ENCODE measurements at regions not wholly inside any gene's neighbourhood (a gene's known extent, or its start where the extent isn't known, plus 50 kb on each side); places are given as distances from the start of the nearest gene placed in this dataset.

DNA sequence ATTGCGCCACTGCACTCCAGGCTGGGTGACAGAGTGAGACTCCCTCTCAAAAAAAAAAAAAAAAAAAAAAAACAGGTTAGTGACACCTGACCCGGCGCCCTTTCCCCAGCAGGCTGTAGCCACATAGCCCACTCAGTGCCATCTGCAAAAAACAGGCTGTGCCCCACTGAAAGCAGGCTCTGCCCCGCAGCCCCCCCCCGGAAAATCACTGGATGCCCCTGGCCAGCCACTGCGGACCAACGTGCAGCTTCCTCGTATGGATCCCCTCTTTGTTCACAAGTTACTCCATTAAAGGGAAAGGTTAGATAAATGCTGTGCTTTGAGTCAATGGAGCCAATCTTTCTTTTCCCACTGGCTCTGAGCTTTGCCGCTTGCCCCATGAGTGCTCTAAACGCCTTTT lies 660.3 kb downstream of the TBC1D22A start:
- no peak overlapping the region for H3K4me3 ChIP-seq (ENCODE audit: low read depth, low read length)
- TF ChIP-seq, protein P1, sequence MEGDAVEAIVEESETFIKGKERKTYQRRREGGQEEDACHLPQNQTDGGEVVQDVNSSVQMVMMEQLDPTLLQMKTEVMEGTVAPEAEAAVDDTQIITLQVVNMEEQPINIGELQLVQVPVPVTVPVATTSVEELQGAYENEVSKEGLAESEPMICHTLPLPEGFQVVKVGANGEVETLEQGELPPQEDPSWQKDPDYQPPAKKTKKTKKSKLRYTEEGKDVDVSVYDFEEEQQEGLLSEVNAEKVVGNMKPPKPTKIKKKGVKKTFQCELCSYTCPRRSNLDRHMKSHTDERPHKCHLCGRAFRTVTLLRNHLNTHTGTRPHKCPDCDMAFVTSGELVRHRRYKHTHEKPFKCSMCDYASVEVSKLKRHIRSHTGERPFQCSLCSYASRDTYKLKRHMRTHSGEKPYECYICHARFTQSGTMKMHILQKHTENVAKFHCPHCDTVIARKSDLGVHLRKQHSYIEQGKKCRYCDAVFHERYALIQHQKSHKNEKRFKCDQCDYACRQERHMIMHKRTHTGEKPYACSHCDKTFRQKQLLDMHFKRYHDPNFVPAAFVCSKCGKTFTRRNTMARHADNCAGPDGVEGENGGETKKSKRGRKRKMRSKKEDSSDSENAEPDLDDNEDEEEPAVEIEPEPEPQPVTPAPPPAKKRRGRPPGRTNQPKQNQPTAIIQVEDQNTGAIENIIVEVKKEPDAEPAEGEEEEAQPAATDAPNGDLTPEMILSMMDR (IDR thresholded peaks at IDR 0.05; ENCODE audit: low read depth, low read length): no peak
- TF ChIP-seq MYC (IDR thresholded peaks at IDR 0.05; ENCODE audit: low read depth, low read length) (no peak), POLR2A (IDR thresholded peaks at IDR 0.05; ENCODE audit: extremely low read depth, insufficient read length) (no peak)
- TF ChIP-seq, protein P2, sequence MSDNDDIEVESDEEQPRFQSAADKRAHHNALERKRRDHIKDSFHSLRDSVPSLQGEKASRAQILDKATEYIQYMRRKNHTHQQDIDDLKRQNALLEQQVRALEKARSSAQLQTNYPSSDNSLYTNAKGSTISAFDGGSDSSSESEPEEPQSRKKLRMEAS (IDR thresholded peaks at IDR 0.05; ENCODE audit: low read depth, low read length): no peak
- DNase-seq (ENCODE audit: low read depth): no peak

GRCh38 chr22:47421846-47422245 lies 659.4 kb downstream of the TBC1D22A start:
- TF ChIP-seq POLR2A (IDR thresholded peaks at IDR 0.05; ENCODE audit: extremely low read depth, insufficient read length): no peak
- TF ChIP-seq, protein P2 (IDR thresholded peaks at IDR 0.05; ENCODE audit: low read depth, low read length): no peak
- H3K4me3 ChIP-seq (ENCODE audit: low read depth, low read length): no peak overlapping the region
- DNase-seq (ENCODE audit: low read depth): no peak

GRCh38 chr22:47420211-47420610 lies 657.8 kb downstream of the TBC1D22A start:
- no peak for DNase-seq (ENCODE audit: low read depth)

GRCh38 chr22:47419239-47419638 lies 656.8 kb downstream of the TBC1D22A start:
- no peak for DNase-seq (ENCODE audit: low read depth)
- H3K4me3 ChIP-seq (ENCODE audit: low read depth, low read length): no peak overlapping the region
- TF ChIP-seq POLR2A (IDR thresholded peaks at IDR 0.05; ENCODE audit: extremely low read depth, insufficient read length) (no peak), MYC (IDR thresholded peaks at IDR 0.05; ENCODE audit: low read depth, low read length) (no peak)
- TF ChIP-seq, protein P2 (IDR thresholded peaks at IDR 0.05; ENCODE audit: low read depth, low read length): no peak
- TF ChIP-seq, protein P1 (IDR thresholded peaks at IDR 0.05; ENCODE audit: low read depth, low read length): no peak

More at GRCh38 chr22:47420211-47420610, 657.8 kb downstream of the TBC1D22A start:
- TF ChIP-seq POLR2A (IDR thresholded peaks at IDR 0.05; ENCODE audit: extremely low read depth, insufficient read length) (no peak), MYC (IDR thresholded peaks at IDR 0.05; ENCODE audit: low read depth, low read length) (no peak)
- TF ChIP-seq, protein P2 (IDR thresholded peaks at IDR 0.05; ENCODE audit: low read depth, low read length): no peak
- TF ChIP-seq, protein P1 (IDR thresholded peaks at IDR 0.05; ENCODE audit: low read depth, low read length): no peak
- H3K4me3 ChIP-seq (ENCODE audit: low read depth, low read length): no peak overlapping the region

- TF ChIP-seq, protein P1 (IDR thresholded peaks at IDR 0.05; ENCODE audit: low read depth, low read length): no peak
- TF ChIP-seq MYC (IDR thresholded peaks at IDR 0.05; ENCODE audit: low read depth, low read length) (no peak), POLR2A (IDR thresholded peaks at IDR 0.05; ENCODE audit: extremely low read depth, insufficient read length) (no peak)
- TF ChIP-seq, protein P2 (IDR thresholded peaks at IDR 0.05; ENCODE audit: low read depth, low read length): no peak
- DNase-seq (ENCODE audit: low read depth): no peak
- H3K4me3 ChIP-seq (ENCODE audit: low read depth, low read length): no peak overlapping the region
These were observed 655.2 kb downstream of the TBC1D22A start for GRCh38 chr22:47417699-47418098.

DNA sequence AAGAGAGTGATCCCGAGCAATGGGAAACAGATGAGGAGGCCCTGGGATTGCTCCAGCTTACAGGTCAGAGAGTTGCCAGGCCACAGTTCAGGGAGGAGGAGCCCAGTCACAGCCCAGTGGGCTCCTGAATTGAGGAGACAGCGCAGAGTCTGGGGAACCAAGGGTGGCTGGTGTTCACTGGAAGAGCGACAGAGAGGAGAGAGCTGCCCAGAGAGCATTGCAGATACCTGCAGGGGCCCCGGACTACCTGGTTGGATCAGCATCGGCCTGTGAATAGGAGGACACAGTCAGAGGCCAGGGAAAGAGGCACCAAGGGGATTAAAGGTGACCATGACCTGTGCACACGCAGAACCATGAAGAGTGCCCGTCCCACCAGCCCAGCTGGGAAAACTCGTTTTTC lies 648.6 kb downstream of the TBC1D22A start:
- DNase-seq (ENCODE audit: low read depth): no peak
- H3K4me3 ChIP-seq (ENCODE audit: low read depth, low read length): no peak overlapping the region
- TF ChIP-seq POLR2A (IDR thresholded peaks at IDR 0.05; ENCODE audit: extremely low read depth, insufficient read length) (no peak), MYC (IDR thresholded peaks at IDR 0.05; ENCODE audit: low read depth, low read length) (no peak)
- TF ChIP-seq, protein P1 (IDR thresholded peaks at IDR 0.05; ENCODE audit: low read depth, low read length): no peak
- TF ChIP-seq, protein P2 (IDR thresholded peaks at IDR 0.05; ENCODE audit: low read depth, low read length): no peak

Data from NB4 (cell line).